Vagina (tissue), 2 donors: ENCODE measurements at regions not wholly inside any gene's neighbourhood (a gene's known extent, or its start where the extent isn't known, plus 50 kb on each side); places are given as distances from the start of the nearest gene placed in this dataset. TPM values are rescaled to one million over a fixed set of nuclear protein-coding genes. Genes with fewer than 3 reads are reported as not detected.

Experiments used
- DNase-seq, 2 donors: peaks; one replicate each; pipeline ENCODE4 v3.0.0-alpha.2; 2017; ENCODE audit errors: extremely low spot score in 2 of 2
- H3K27ac ChIP-seq: fragments of 200-600 bp; sonication (generic); one replicate; pipeline ENCODE4 v1.5.1; 2019
- H3K27me3 ChIP-seq: fragments of 200-600 bp; sonication (generic); one replicate; pipeline ENCODE4 v1.5.1; 2019
- H3K36me3 ChIP-seq, 2 donors: fragments of 200-600 bp; sonication (generic); one replicate each; pipeline ENCODE4 v1.5.1; 2017 to 2019
- H3K4me1 ChIP-seq: fragments of 200-600 bp; sonication (generic); one replicate; pipeline ENCODE4 v1.5.1; 2019
- H3K4me3 ChIP-seq, 2 donors: fragments of 200-600 bp; sonication (generic); 1 replicate in 1 of 2; 2 replicates in 1 of 2; pipeline ENCODE4 v1.5.1; 2016 to 2019
- H3K9me3 ChIP-seq: fragments of 200-600 bp; sonication (generic); one replicate; pipeline ENCODE4 v1.5.1; 2019
- POLR2A ChIP-seq, 2 donors: fragments of 450-650 bp; IDR thresholded peaks; one replicate each; pipeline ENCODE4 v1.6.1; 2017; ENCODE audit warnings: antibody characterized with exemption in 2 of 2, mild to moderate bottlenecking in 2 of 2, moderate library complexity in 2 of 2
- POLR2AphosphoS5 ChIP-seq, 2 donors: sonication (generic); formaldehyde crosslinking; IDR thresholded peaks; one replicate each; pipeline ENCODE4 v1.9.0; 2017; ENCODE audit warnings: antibody characterized with exemption in 2 of 2, mild to moderate bottlenecking in 2 of 2, low read depth in 1 of 2; ENCODE audit not compliant: insufficient read depth in 1 of 2
- intact Hi-C: fragments of 100-400 bp; cut with DNase I; formaldehyde crosslinking; loops from one replicate; pipeline ENCODE4 v1.15.1; 2023
- microRNA counts, 2 donors: library from miRNA; unstranded; fragments of <30 nt; microRNA quantifications; one replicate each; lab custom pipeline; 2016 to 2017
- microRNA-seq: library from miRNA; unstranded; fragments of <30 nt; microRNA quantifications from one replicate; pipeline ENCODE4, GENCODE V29; 2017; ENCODE audit warnings: borderline number of aligned reads, borderline replicate concordance
- small RNA-seq: library from RNA; depleted of rRNA; stranded (forward); fragments of <200 nt; gene quantifications from one replicate; pipeline ENCODE3, GENCODE V24; 2016
- TF ChIP-seq, protein P1 (sequence below), 3 experiments: fragments of 450-650 bp in 2 of 3; fragments of 200-600 bp in 1 of 3; sonication (generic) in 1 of 3; IDR thresholded peaks; one replicate each; pipeline ENCODE4 v1.5.1; 2017 to 2019; ENCODE audit warnings: antibody characterized with exemption in 3 of 3, mild to moderate bottlenecking in 2 of 3, moderate library complexity in 2 of 3

DNA sequence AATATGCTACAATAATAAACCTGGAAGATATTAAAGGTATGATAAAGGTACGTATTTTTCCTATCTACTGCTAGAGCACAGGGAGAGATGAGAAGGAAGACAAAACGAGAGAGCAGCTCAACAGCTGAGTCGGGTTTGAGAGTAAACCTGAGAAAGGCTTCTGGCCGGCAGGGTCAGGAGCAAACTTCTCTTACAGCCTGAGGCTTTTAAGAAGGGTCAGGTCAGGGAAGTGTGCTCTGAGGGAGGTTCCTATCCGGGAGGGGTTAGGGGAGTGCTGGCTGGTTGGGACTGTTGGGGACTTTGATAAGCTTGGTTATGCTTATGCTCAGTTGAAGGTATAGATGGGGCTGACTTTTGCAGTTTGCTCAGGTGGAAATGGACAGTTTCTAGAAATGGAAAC is 77.7 kb upstream of the PRR20A start:
- intact Hi-C loops = no loop called here
- DNase-seq = no peak
- TF ChIP-seq POLR2AphosphoS5 (IDR thresholded peaks at IDR 0.05; ENCODE audit: insufficient read depth in 1 of 2, low read depth in 1 of 2) = no peak
- TF ChIP-seq, protein P1, sequence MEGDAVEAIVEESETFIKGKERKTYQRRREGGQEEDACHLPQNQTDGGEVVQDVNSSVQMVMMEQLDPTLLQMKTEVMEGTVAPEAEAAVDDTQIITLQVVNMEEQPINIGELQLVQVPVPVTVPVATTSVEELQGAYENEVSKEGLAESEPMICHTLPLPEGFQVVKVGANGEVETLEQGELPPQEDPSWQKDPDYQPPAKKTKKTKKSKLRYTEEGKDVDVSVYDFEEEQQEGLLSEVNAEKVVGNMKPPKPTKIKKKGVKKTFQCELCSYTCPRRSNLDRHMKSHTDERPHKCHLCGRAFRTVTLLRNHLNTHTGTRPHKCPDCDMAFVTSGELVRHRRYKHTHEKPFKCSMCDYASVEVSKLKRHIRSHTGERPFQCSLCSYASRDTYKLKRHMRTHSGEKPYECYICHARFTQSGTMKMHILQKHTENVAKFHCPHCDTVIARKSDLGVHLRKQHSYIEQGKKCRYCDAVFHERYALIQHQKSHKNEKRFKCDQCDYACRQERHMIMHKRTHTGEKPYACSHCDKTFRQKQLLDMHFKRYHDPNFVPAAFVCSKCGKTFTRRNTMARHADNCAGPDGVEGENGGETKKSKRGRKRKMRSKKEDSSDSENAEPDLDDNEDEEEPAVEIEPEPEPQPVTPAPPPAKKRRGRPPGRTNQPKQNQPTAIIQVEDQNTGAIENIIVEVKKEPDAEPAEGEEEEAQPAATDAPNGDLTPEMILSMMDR (IDR thresholded peaks at IDR 0.05) = no peak
- TF ChIP-seq POLR2A (IDR thresholded peaks at IDR 0.05) = no peak

DNA sequence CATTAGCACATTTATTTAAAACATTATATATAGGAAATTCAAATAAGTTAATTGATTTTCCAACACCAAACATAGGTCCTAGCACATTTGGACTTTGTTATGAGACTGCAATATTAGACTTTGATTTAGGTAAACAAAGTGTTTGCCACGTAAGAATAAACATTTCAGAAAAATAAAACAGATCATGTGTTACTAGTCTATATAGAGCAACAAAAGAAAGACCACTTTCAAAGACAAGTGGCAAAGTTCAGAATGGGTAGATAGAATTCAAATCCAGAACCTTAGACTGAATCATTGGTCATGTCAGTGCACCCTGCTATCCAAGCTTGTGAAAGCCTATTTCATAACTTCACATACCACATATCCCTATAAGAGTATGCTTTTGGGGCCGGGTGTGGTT is 66.7 kb upstream of the PRR20A start:
- DNase-seq = no peak
- H3K4me1 ChIP-seq = no peaks in the 10 kb centered on the region
- no peaks in the 10 kb centered on the region for H3K9me3 ChIP-seq
- TF ChIP-seq POLR2A (IDR thresholded peaks at IDR 0.05) (no peak), POLR2AphosphoS5 (IDR thresholded peaks at IDR 0.05; ENCODE audit: insufficient read depth in 1 of 2, low read depth in 1 of 2) (no peak)
- TF ChIP-seq, protein P1 (IDR thresholded peaks at IDR 0.05) = no peak
- intact Hi-C loops = no loop called here
- no peak overlapping the region for H3K27ac ChIP-seq
- H3K36me3 ChIP-seq = no peaks in the 10 kb centered on the region
- H3K27me3 ChIP-seq = no peaks in the 10 kb centered on the region
- H3K4me3 ChIP-seq = no peak overlapping the region

More for the DNA sequence above, 77.7 kb upstream of the PRR20A start:
- Histone ChIP-seq H3K4me1 (no peaks in the 10 kb centered on the region), H3K9me3 (no peaks in the 10 kb centered on the region), H3K4me3 (no peak overlapping the region), H3K36me3 (no peaks in the 10 kb centered on the region), H3K27ac (no peak overlapping the region), H3K27me3 (no peaks in the 10 kb centered on the region)

DNA sequence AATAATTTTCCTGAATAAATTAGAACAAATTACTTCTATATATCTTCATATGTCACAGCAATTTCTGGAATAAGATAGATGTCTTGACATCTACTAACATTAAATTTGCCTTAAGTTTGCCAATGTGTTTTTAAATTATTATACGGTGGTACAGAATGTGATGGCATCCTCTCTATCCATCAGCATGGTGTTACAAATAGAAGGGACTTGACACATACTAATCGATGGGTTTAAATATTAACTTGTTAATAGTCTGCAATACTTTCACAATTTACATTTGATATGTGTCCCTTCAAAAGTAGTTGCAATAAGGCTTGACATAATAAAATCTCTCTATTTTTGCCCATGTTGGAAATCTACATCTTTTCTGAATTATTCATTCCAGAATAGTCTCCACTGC is 65.1 kb upstream of the PRR20A start:
- H3K27me3 ChIP-seq = no peaks in the 10 kb centered on the region
- TF ChIP-seq POLR2A (IDR thresholded peaks at IDR 0.05) (no peak), POLR2AphosphoS5 (IDR thresholded peaks at IDR 0.05; ENCODE audit: insufficient read depth in 1 of 2, low read depth in 1 of 2) (no peak)
- TF ChIP-seq, protein P1 (IDR thresholded peaks at IDR 0.05) = no peak
- no peaks in the 10 kb centered on the region for H3K9me3 ChIP-seq
- H3K4me1 ChIP-seq = no peaks in the 10 kb centered on the region
- no peaks in the 10 kb centered on the region for H3K36me3 ChIP-seq
- H3K27ac ChIP-seq = no peak overlapping the region
- intact Hi-C loops = no loop called here
- no peak for DNase-seq
- H3K4me3 ChIP-seq = no peak overlapping the region

DNA sequence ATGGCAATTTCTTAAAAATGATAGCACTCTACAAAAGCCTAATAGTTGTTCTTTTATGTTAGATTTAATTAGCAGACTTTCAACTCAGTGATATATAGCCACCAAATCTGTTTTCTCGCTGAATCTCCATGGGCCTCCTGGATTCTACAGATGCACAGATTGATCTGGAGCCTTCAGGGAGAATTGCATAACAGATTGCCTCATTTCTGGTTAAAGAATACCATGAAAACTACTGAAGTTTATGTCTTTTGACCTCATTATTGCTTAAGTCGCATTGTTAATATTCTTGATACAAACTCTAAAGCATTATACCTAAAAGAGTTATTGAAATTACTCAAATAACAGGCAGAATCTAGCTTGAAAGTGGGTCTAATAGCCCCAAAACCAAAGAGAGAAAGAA is 53.7 kb upstream of the PRR20A start:
- Histone ChIP-seq H3K4me3 (no peak overlapping the region), H3K27ac (no peak overlapping the region), H3K4me1 (no peaks in the 10 kb centered on the region), H3K36me3 (no peaks in the 10 kb centered on the region), H3K9me3 (no peaks in the 10 kb centered on the region), H3K27me3 (no peaks in the 10 kb centered on the region)
- DNase-seq = no peak
- intact Hi-C loops = no loop called here
- no peak for TF ChIP-seq POLR2A (IDR thresholded peaks at IDR 0.05)
- TF ChIP-seq, protein P1 (IDR thresholded peaks at IDR 0.05) = no peak

MicroRNAs in the stretch of these regions (microRNA counts, 767-probe panel; counts per million panel counts)
- 238 to 261 counts per million in 2 donors for microRNA hsa-miR-1297 (lab: Ali Mortazavi, UCI)

Small RNAs in the stretch of these regions (microRNA-seq; reads per million reads assigned to microRNA genes)
- gene MIR1297 = not detected
- not detected for gene MIR5007

Small RNAs in the stretch of these regions (small RNA-seq; reads per million reads assigned to genes)
- gene MIR5007 = not detected
- gene RF02271 = not detected
